Lower leg skin (tissue), 4 donors: ENCODE measurements at regions not wholly inside any gene's neighbourhood (a gene's known extent, or its start where the extent isn't known, plus 50 kb on each side); places are given as distances from the start of the nearest gene placed in this dataset.

Source experiments
- DNase-seq, 2 donors: peaks; one replicate each; pipeline ENCODE4 v3.0.0-alpha.2; 2019; ENCODE audit warnings: low spot score in 2 of 2
- H3K4me3 ChIP-seq: fragments of 200-600 bp; sonication (generic); 2 replicates; pipeline ENCODE4 v1.5.1; 2017; ENCODE audit warnings: mild to moderate bottlenecking, low read depth; ENCODE audit not compliant: poor library complexity, severe bottlenecking
- CTCF ChIP-seq, 3 donors: fragments of 450-650 bp; IDR thresholded peaks; one replicate each; pipeline ENCODE4 v1.5.1; 2016; ENCODE audit warnings: antibody characterized with exemption in 3 of 3, mild to moderate bottlenecking in 3 of 3, moderate library complexity in 2 of 3
- POLR2A ChIP-seq, 2 donors: fragments of 450-650 bp; IDR thresholded peaks; one replicate each; pipeline ENCODE4 v1.6.1; 2016 to 2017; ENCODE audit warnings: antibody characterized with exemption in 2 of 2, mild to moderate bottlenecking in 1 of 2, moderate library complexity in 1 of 2
- WGBS, 2 donors: methylation state at CpG; one replicate each; pipeline ENCODE4 v1.1.5; 2018; 5-methylcytosine and 5-hydroxymethylcytosine counted together
- intact Hi-C: fragments of 100-400 bp; cut with DNase I; formaldehyde crosslinking; loops from one replicate; pipeline ENCODE4 v1.15.0; 2023; ENCODE audit warnings: low total_unique reads

- DNase-seq: no peak
- TF ChIP-seq POLR2A (IDR thresholded peaks at IDR 0.05) (no peak), CTCF (IDR thresholded peaks at IDR 0.05) (no peak)
- 75 to 81% methylated on average over 2 of the region's 2 CpGs for WGBS, 2 donors
- intact Hi-C loops: no loop called here
- H3K4me3 ChIP-seq: no peak overlapping the region
Measured at GRCh38 chr1:214896921-214897320, 185.6 kb upstream of the KCNK2 start.

DNA sequence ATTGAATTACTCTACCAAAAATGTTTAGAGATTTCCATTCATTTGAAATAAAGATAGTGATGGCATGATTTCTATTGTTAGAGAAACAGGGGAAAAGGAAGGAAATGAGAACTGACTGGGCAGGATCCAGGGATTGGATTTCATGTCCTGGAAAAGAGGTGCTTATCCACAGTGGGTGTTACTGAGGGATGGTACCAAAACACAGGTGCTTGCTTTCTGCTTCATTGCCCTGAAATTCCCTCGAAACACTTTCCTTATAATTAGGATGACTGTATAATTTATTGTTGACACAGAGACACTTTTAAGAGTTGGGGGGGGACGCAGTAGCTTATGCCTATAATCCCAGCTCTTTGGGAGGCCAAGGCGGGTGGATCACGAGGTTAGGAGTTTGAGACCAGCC, 185.0 kb upstream of the KCNK2 start:
- intact Hi-C loops: no loop called here
- no peak for TF ChIP-seq CTCF (IDR thresholded peaks at IDR 0.05)
- TF ChIP-seq POLR2A (IDR thresholded peaks at IDR 0.05): no peak
- no peak overlapping the region for H3K4me3 ChIP-seq
- DNase-seq: no peak
- WGBS, 2 donors: 74 to 79% methylated on average over 4 of the region's 4 CpGs

DNA sequence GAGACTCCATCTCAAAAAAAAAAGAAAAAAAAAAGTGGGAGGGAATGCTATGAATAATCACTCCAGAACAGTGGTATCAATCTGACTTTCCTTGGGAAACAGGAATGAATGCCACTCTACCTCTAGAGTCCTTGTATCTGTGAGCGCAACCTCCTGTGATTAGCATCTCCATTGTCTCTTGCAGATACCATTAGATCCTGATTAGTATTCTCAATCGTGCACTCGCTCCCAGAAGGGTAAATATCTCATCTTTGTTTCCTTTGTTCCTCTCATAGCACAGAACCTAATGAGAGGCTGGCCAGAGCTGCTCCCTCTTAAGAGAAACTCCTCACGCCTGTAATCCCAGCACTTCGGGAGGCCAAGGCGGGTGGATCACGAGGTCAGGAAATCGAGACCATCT, 184.4 kb upstream of the KCNK2 start:
- TF ChIP-seq CTCF (IDR thresholded peaks at IDR 0.05) (no peak), POLR2A (IDR thresholded peaks at IDR 0.05) (no peak)
- intact Hi-C loops: no loop called here
- 96 to 98% methylated on average over 8 of the region's 8 CpGs for WGBS, 2 donors
- H3K4me3 ChIP-seq: no peak overlapping the region
- DNase-seq: no peak

DNA sequence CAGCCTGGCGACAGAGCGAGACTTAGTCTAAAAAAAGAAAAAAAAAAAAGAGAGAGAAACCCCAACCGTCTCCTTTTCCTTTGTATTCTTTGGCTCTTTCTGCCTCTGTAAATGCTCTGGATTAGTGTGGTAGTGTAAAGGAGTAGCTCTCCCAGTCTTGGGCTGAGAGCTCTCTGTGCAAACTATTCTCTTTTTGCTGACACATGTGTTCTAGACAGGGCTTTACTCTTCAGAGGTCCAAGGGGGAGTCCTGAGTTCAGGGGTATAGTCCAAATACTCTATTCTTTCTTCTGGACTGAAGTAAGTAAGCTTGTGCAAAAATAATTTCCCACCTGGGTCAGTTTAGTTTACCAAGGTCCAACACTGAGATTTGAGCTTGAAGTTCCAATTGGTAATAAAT, 183.8 kb upstream of the KCNK2 start:
- intact Hi-C loops: no loop called here
- DNase-seq: no peak
- no peak overlapping the region for H3K4me3 ChIP-seq
- no peak for TF ChIP-seq CTCF (IDR thresholded peaks at IDR 0.05)
- no peak for TF ChIP-seq POLR2A (IDR thresholded peaks at IDR 0.05)
- 79 to 90% methylated on average over 3 of the region's 3 CpGs for WGBS, 2 donors

- TF ChIP-seq POLR2A (IDR thresholded peaks at IDR 0.05): no peak
- TF ChIP-seq CTCF (IDR thresholded peaks at IDR 0.05): no peak
- no peak for DNase-seq
- H3K4me3 ChIP-seq: no peak overlapping the region
- intact Hi-C loops: no loop called here
Measured at GRCh38 chr1:214899908-214900460, 182.6 kb upstream of the KCNK2 start.

- intact Hi-C loops: no loop called here
- TF ChIP-seq POLR2A (IDR thresholded peaks at IDR 0.05) (no peak), CTCF (IDR thresholded peaks at IDR 0.05) (no peak)
- WGBS, 2 donors: 77 to 84% methylated on average over 4 of the region's 4 CpGs
- H3K4me3 ChIP-seq: no peak overlapping the region
- DNase-seq: no peak
Measured at GRCh38 chr1:214900590-214900989, 181.9 kb upstream of the KCNK2 start.
